HL-60 (cell line): ENCODE measurements at regions not wholly inside any gene's neighbourhood (a gene's known extent, or its start where the extent isn't known, plus 50 kb on each side); places are given as distances from the start of the nearest gene placed in this dataset.

Experiments used
- DNase-seq, 2 experiments: peaks; one replicate each; pipeline ENCODE4 v3.0.0-alpha.2; 2010 to 2020; ENCODE audit warnings: low read depth in 1 of 2, low spot score in 1 of 2
- H3K27ac ChIP-seq: fragments of 250-450 bp; sonication (Bioruptor Pico); replicated peaks from 2 replicates; pipeline ENCODE4 v1.5.1; 2020; ENCODE audit warnings: mild to moderate bottlenecking, moderate library complexity
- H3K27me3 ChIP-seq: fragments of 250-450 bp; sonication (Bioruptor Pico); 2 replicates; pipeline ENCODE4 v1.5.1; 2021; ENCODE audit warnings: mild to moderate bottlenecking, moderate library complexity; ENCODE audit not compliant: insufficient read depth, poor library complexity, severe bottlenecking
- H3K4me3 ChIP-seq: replicated peaks from 2 replicates; pipeline ENCODE4 v1.5.1; 2011; ENCODE audit warnings: mild to moderate bottlenecking, control low read depth, low read length; ENCODE audit not compliant: insufficient read depth
- GABPA ChIP-seq: IDR thresholded peaks from 2 replicates; pipeline ENCODE4 v1.6.1; 2012; ENCODE audit warnings: low read depth
- POLR2AphosphoS5 ChIP-seq: IDR thresholded peaks from 2 replicates; pipeline ENCODE4 v1.6.1; 2012; ENCODE audit warnings: low read depth
- SPI1 ChIP-seq: IDR thresholded peaks from 2 replicates; pipeline ENCODE4 v1.6.1; 2012; ENCODE audit warnings: low read depth, mild to moderate bottlenecking, borderline replicate concordance
- TF ChIP-seq, protein P1 (sequence below): IDR thresholded peaks from one replicate; pipeline ENCODE4 v1.5.1; 2011; ENCODE audit warnings: low read length, control low read depth, inconsistent platforms; ENCODE audit not compliant: insufficient read depth
- TF ChIP-seq, protein P2 (sequence below): IDR thresholded peaks from 2 replicates; pipeline ENCODE4 v1.6.1; 2012; ENCODE audit warnings: low read depth; ENCODE audit not compliant: insufficient replicate concordance

DNA sequence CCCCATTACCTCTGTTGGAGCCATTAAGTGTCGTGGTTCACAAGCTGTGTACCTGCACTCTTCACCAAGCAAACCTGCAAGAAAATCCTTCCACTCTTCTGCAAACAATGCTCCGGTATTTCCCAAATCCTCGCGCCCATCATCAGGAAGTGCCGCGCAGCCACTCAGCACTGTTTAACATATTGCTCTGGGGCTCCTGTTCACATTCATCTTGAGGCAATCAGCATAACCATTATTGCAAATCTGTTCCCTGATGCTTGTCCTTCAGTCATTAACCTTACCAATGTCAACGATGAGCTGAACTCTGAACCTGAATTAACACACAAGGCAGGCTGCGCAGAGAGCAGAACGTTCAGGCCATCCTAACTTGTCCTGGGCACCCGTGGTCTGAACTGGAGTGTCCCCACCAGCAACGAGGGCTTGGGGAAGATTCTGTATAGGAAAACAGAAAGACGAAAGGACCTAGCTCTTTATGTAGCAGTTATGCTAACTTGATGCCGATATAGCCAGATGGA, 751.4 kb upstream of the AUTS2 start:
- Histone ChIP-seq H3K4me3 (no peak overlapping the region), H3K27ac (no peak overlapping the region), H3K27me3 (no peaks in the 10 kb centered on the region)
- no peak for DNase-seq
- TF ChIP-seq, protein P1, sequence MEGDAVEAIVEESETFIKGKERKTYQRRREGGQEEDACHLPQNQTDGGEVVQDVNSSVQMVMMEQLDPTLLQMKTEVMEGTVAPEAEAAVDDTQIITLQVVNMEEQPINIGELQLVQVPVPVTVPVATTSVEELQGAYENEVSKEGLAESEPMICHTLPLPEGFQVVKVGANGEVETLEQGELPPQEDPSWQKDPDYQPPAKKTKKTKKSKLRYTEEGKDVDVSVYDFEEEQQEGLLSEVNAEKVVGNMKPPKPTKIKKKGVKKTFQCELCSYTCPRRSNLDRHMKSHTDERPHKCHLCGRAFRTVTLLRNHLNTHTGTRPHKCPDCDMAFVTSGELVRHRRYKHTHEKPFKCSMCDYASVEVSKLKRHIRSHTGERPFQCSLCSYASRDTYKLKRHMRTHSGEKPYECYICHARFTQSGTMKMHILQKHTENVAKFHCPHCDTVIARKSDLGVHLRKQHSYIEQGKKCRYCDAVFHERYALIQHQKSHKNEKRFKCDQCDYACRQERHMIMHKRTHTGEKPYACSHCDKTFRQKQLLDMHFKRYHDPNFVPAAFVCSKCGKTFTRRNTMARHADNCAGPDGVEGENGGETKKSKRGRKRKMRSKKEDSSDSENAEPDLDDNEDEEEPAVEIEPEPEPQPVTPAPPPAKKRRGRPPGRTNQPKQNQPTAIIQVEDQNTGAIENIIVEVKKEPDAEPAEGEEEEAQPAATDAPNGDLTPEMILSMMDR = no peak
- TF ChIP-seq, protein P2, sequence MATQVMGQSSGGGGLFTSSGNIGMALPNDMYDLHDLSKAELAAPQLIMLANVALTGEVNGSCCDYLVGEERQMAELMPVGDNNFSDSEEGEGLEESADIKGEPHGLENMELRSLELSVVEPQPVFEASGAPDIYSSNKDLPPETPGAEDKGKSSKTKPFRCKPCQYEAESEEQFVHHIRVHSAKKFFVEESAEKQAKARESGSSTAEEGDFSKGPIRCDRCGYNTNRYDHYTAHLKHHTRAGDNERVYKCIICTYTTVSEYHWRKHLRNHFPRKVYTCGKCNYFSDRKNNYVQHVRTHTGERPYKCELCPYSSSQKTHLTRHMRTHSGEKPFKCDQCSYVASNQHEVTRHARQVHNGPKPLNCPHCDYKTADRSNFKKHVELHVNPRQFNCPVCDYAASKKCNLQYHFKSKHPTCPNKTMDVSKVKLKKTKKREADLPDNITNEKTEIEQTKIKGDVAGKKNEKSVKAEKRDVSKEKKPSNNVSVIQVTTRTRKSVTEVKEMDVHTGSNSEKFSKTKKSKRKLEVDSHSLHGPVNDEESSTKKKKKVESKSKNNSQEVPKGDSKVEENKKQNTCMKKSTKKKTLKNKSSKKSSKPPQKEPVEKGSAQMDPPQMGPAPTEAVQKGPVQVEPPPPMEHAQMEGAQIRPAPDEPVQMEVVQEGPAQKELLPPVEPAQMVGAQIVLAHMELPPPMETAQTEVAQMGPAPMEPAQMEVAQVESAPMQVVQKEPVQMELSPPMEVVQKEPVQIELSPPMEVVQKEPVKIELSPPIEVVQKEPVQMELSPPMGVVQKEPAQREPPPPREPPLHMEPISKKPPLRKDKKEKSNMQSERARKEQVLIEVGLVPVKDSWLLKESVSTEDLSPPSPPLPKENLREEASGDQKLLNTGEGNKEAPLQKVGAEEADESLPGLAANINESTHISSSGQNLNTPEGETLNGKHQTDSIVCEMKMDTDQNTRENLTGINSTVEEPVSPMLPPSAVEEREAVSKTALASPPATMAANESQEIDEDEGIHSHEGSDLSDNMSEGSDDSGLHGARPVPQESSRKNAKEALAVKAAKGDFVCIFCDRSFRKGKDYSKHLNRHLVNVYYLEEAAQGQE = no peak
- TF ChIP-seq POLR2AphosphoS5 = no peak

DNA sequence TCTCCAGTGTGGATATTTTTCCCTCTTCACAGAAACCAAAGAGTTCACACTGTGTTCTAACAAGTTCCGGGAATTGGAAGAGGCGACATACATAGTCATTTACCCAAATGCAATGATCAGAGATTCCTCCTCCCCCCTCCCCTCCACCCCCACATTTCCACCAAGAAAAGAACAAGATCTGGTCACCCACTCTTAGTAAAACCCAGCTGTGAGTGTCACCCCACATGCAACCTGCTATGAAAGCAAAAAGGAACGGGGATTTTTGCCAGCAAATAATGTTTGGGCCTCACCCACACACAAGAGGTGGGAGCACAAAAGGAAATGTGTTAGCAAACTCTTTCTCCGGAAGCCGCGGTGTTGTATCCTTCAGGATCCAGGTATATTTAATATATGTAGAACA, 745.0 kb upstream of the AUTS2 start:
- no peak for DNase-seq

DNA sequence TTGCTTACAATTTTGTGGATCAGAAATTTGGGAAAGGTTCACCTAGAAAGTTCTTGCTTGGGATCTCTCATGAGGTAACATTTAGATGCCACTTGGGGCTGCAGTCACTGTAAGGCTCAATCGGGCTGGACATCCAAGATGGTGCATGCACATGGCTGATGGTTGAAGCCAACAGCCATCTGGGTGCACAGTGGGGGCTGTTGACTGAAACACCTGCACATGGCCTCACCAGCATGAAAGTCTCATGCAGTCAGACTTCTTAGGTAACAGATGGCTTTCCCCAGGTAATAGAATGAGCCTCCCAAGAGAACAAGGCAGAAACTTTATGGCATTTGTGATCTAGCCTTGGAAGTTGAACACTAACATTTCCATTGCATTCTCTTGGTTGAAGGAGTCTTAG, 740.7 kb upstream of the AUTS2 start:
- Histone ChIP-seq H3K27me3 (no peaks in the 10 kb centered on the region), H3K4me3 (no peak overlapping the region), H3K27ac (no peak overlapping the region)
- TF ChIP-seq POLR2AphosphoS5 (no peak), GABPA (no peak), SPI1 (no peak)
- TF ChIP-seq, protein P2 = no peak
- TF ChIP-seq, protein P1 = no peak
- DNase-seq = no peak

More for the DNA sequence above, 745.0 kb upstream of the AUTS2 start:
- H3K4me3 ChIP-seq = no peak overlapping the region
- H3K27ac ChIP-seq = no peak overlapping the region
- TF ChIP-seq, protein P2 = no peak
- TF ChIP-seq, protein P1 = no peak
- no peak for TF ChIP-seq POLR2AphosphoS5
- TF ChIP-seq SPI1 = no peak
- no peak for TF ChIP-seq GABPA
- H3K27me3 ChIP-seq = no peaks in the 10 kb centered on the region
